ENCODE measurements at regions not wholly inside any gene's neighbourhood (a gene's known extent, or its start where the extent isn't known, plus 50 kb on each side); places are given as distances from the start of the nearest gene placed in this dataset.
"Not testable (repeated sequence)": the region's sequence is repeated elsewhere in the genome, so short reads cannot be mapped to it uniquely, and the experiment has no call there.

GRCh38 chr5:36407396-36407795, 105.7 kb upstream of the RANBP3L start:
- TF ChIP-seq EZH2 (IDR thresholded peaks at IDR 0.05; ENCODE audit: borderline replicate concordance, low read depth, low read length, severe bottlenecking) (no peak), CTCF (IDR thresholded peaks at IDR 0.05; ENCODE audit: borderline replicate concordance, extremely low read depth, low read length, poor library complexity, severe bottlenecking) (no peak)
- no peak overlapping the region for H3K9ac ChIP-seq (ENCODE audit: low read depth, low read length)
- DNase-seq: no peak
- no peaks in the 10 kb centered on the region for H3K4me1 ChIP-seq (ENCODE audit: insufficient read depth, low read length)
- no peak overlapping the region for H3K4me3 ChIP-seq (ENCODE audit: low read depth in 1 of 2, low read length in 2 of 2)
- H3K4me2 ChIP-seq (ENCODE audit: insufficient read depth, low read length): no peak overlapping the region
- no peak overlapping the region for H3K27ac ChIP-seq (ENCODE audit: low read length)
- H2AFZ ChIP-seq (ENCODE audit: low read depth, low read length): no peak overlapping the region
- H3K36me3 ChIP-seq (ENCODE audit: insufficient read depth, low read length): no peaks in the 10 kb centered on the region
- no peaks in the 10 kb centered on the region for H3K9me3 ChIP-seq (ENCODE audit: insufficient read depth, low read length, severe bottlenecking)
- H3K79me2 ChIP-seq (ENCODE audit: insufficient read depth, low read length): no peaks in the 10 kb centered on the region
- H3K27me3 ChIP-seq (ENCODE audit: insufficient read depth, low read length, poor library complexity): peaks cover 3% of the 10 kb centered on the region
- ATAC-seq (ENCODE audit: insufficient read depth, low read depth): no peak
- H4K20me1 ChIP-seq (ENCODE audit: insufficient read depth, low read length): no peaks in the 10 kb centered on the region

- H3K9ac ChIP-seq (ENCODE audit: low read depth, low read length); H3K9me3 ChIP-seq (ENCODE audit: insufficient read depth, low read length, severe bottlenecking); H3K79me2 ChIP-seq (ENCODE audit: insufficient read depth, low read length); H3K27ac ChIP-seq (ENCODE audit: low read length); H3K27me3 ChIP-seq (ENCODE audit: insufficient read depth, low read length, poor library complexity); H3K4me1 ChIP-seq (ENCODE audit: insufficient read depth, low read length); H3K4me2 ChIP-seq (ENCODE audit: insufficient read depth, low read length); H4K20me1 ChIP-seq (ENCODE audit: insufficient read depth, low read length); ATAC-seq (ENCODE audit: insufficient read depth, low read depth); DNase-seq; H3K4me3 ChIP-seq (ENCODE audit: low read depth in 1 of 2, low read length in 2 of 2); H3K36me3 ChIP-seq (ENCODE audit: insufficient read depth, low read length); H2AFZ ChIP-seq (ENCODE audit: low read depth, low read length): not testable (repeated sequence)
These were observed 108.0 kb upstream of the RANBP3L start for GRCh38 chr5:36409711-36410110.

GRCh38 chr5:36410672-36411071, 109.0 kb upstream of the RANBP3L start:
- not testable (repeated sequence) for H3K4me2 ChIP-seq (ENCODE audit: insufficient read depth, low read length); ATAC-seq (ENCODE audit: insufficient read depth, low read depth); H3K4me3 ChIP-seq (ENCODE audit: low read depth in 1 of 2, low read length in 2 of 2); H3K9me3 ChIP-seq (ENCODE audit: insufficient read depth, low read length, severe bottlenecking); H3K27me3 ChIP-seq (ENCODE audit: insufficient read depth, low read length, poor library complexity); H3K36me3 ChIP-seq (ENCODE audit: insufficient read depth, low read length); DNase-seq; H4K20me1 ChIP-seq (ENCODE audit: insufficient read depth, low read length); H3K79me2 ChIP-seq (ENCODE audit: insufficient read depth, low read length); H3K27ac ChIP-seq (ENCODE audit: low read length); H3K9ac ChIP-seq (ENCODE audit: low read depth, low read length); H2AFZ ChIP-seq (ENCODE audit: low read depth, low read length); H3K4me1 ChIP-seq (ENCODE audit: insufficient read depth, low read length)

- H3K4me2 ChIP-seq (ENCODE audit: insufficient read depth, low read length): no peak overlapping the region
- H3K9ac ChIP-seq (ENCODE audit: low read depth, low read length): no peak overlapping the region
- DNase-seq (no peak), ATAC-seq (ENCODE audit: insufficient read depth, low read depth) (no peak)
- H3K27me3 ChIP-seq (ENCODE audit: insufficient read depth, low read length, poor library complexity): no peaks in the 10 kb centered on the region
- no peaks in the 10 kb centered on the region for H3K9me3 ChIP-seq (ENCODE audit: insufficient read depth, low read length, severe bottlenecking)
- no peak overlapping the region for H2AFZ ChIP-seq (ENCODE audit: low read depth, low read length)
- H3K27ac ChIP-seq (ENCODE audit: low read length): no peak overlapping the region
- no peaks in the 10 kb centered on the region for H3K36me3 ChIP-seq (ENCODE audit: insufficient read depth, low read length)
- no peaks in the 10 kb centered on the region for H4K20me1 ChIP-seq (ENCODE audit: insufficient read depth, low read length)
- no peak overlapping the region for H3K4me3 ChIP-seq (ENCODE audit: low read depth in 1 of 2, low read length in 2 of 2)
- no peaks in the 10 kb centered on the region for H3K79me2 ChIP-seq (ENCODE audit: insufficient read depth, low read length)
- TF ChIP-seq CTCF (IDR thresholded peaks at IDR 0.05; ENCODE audit: borderline replicate concordance, extremely low read depth, low read length, poor library complexity, severe bottlenecking) (peak; percentile 47), EZH2 (IDR thresholded peaks at IDR 0.05; ENCODE audit: borderline replicate concordance, low read depth, low read length, severe bottlenecking) (no peak)
- H3K4me1 ChIP-seq (ENCODE audit: insufficient read depth, low read length): no peaks in the 10 kb centered on the region
These were observed 113.2 kb upstream of the RANBP3L start for GRCh38 chr5:36414869-36415282.
